Body of pancreas (tissue), 4 donors: ENCODE measurements at regions not wholly inside any gene's neighbourhood (a gene's known extent, or its start where the extent isn't known, plus 50 kb on each side); places are given as distances from the start of the nearest gene placed in this dataset.

Experiments used
- POLR2A ChIP-seq, 3 donors: fragments of 450-650 bp; IDR thresholded peaks; one replicate each; pipeline ENCODE4 v1.6.1; 2016; ENCODE audit warnings: antibody characterized with exemption in 3 of 3, mild to moderate bottlenecking in 2 of 3
- TF ChIP-seq, protein P1 (sequence below), 7 experiments: fragments of 450-650 bp in 4 of 7; fragments of 200-600 bp in 3 of 7; sonication (generic) in 3 of 7; IDR thresholded peaks; one replicate each; pipeline ENCODE4 v1.5.1; 2016 to 2019; ENCODE audit warnings: antibody characterized with exemption in 7 of 7

DNA sequence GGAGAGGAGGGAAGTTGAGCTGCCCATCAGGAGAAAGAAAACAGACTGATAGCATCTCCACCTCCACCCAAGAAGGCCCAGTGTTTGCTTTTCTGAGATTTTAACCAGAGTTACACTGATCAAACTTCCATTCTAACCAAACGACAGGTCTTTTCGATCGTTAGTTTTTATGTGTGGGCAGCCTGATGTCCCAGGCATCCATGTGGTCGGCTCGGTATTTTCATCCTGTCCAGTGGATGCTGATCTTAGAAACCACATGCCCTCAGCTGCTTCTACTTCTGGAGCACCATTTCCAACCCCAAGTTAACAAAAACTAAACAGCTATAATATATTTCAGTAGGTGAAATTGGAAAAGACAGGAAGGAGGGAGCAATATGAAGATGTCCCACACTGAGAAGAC lies 536.8 kb upstream of the JAG1 start:
- TF ChIP-seq, protein P1, sequence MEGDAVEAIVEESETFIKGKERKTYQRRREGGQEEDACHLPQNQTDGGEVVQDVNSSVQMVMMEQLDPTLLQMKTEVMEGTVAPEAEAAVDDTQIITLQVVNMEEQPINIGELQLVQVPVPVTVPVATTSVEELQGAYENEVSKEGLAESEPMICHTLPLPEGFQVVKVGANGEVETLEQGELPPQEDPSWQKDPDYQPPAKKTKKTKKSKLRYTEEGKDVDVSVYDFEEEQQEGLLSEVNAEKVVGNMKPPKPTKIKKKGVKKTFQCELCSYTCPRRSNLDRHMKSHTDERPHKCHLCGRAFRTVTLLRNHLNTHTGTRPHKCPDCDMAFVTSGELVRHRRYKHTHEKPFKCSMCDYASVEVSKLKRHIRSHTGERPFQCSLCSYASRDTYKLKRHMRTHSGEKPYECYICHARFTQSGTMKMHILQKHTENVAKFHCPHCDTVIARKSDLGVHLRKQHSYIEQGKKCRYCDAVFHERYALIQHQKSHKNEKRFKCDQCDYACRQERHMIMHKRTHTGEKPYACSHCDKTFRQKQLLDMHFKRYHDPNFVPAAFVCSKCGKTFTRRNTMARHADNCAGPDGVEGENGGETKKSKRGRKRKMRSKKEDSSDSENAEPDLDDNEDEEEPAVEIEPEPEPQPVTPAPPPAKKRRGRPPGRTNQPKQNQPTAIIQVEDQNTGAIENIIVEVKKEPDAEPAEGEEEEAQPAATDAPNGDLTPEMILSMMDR (IDR thresholded peaks at IDR 0.05), result no peak
- no peak for TF ChIP-seq POLR2A (IDR thresholded peaks at IDR 0.05)
